K562 (cell line): ENCODE measurements at regions not wholly inside any gene's neighbourhood (a gene's known extent, or its start where the extent isn't known, plus 50 kb on each side); places are given as distances from the start of the nearest gene placed in this dataset.
A peak's percentile ranks its signal among the peaks of the same experiment; 100 is the strongest.

Experiments
- ATAC-seq: fragments of 200-7000 bp; cut with Tn5 transposase; 3 replicates; pipeline ENCODE4 v1.9.1; 2020; ENCODE audit warnings: moderate library complexity
- BruUV-seq: library from RNA; stranded (reverse); fragments of 400-500 nt; replicated peaks from 2 replicates; lab custom pipeline; 2021; lab: Mats Ljungman, UMichigan
- CTCF ChIA-PET: fragments of 300-600 bp; formaldehyde crosslinking; extraction: SDS; loops from one replicate; lab custom pipeline; 2021; ENCODE audit warnings: low intra/inter-chr PET ratio; lab: Yijun Ruan, JAX
- POLR2A ChIA-PET: fragments of 300-600, 350-650 bp; sonication (Branson Sonifier 250); formaldehyde crosslinking; extraction: SDS; loops from one replicate; lab custom pipeline; 2021; ENCODE audit warnings: antibody characterized with exemption, inconsistent platforms; lab: Yijun Ruan, JAX
- DNase-seq, 4 experiments: peaks; one replicate each; pipeline versions ENCODE4 v3.0.0 to v3.0.0-alpha.2; 2011 to 2018; ENCODE audit warnings: low spot score in 3 of 4, mixed read lengths in 3 of 4; ENCODE audit errors: extremely low read depth in 1 of 4
- FAIRE-seq: peaks from 2 replicates; lab custom pipeline; 2011; peaks lifted over from hg19 to GRCh38; lab: Jason Lieb, UNC
- H2AFZ ChIP-seq: 2 replicates; pipeline ENCODE4 v1.6.0; 2011; ENCODE audit warnings: low read depth, low read length, control low read depth, inconsistent platforms
- H3K27ac ChIP-seq: fragments of 200-600 bp; 3 replicates; pipeline ENCODE4 v1.8.0; 2011; ENCODE audit warnings: low read depth, mild to moderate bottlenecking, control low read depth, inconsistent platforms, low read length, moderate library complexity, mixed read lengths; ENCODE audit errors: extremely low read depth
- H3K27me3 ChIP-seq, 2 experiments: fragments of 300-600 bp in 1 of 2; 2 replicates in 1 of 2; 3 replicates in 1 of 2; pipeline versions ENCODE4 v1.6.0 to v1.8.0; 2011; ENCODE audit warnings: inconsistent platforms in 2 of 2, low read length in 2 of 2, mild to moderate bottlenecking in 1 of 2, mixed read lengths in 1 of 2, moderate library complexity in 1 of 2; ENCODE audit not compliant: control insufficient read depth in 2 of 2, insufficient read depth in 2 of 2
- H3K36me3 ChIP-seq: fragments of 300-600 bp; 3 replicates; pipeline ENCODE4 v1.8.0; 2011; ENCODE audit warnings: mild to moderate bottlenecking, low read length, inconsistent platforms; ENCODE audit not compliant: control insufficient read depth, insufficient read depth
- H3K4me1 ChIP-seq, 2 experiments: fragments of 200-600 bp in 1 of 2; replicated peaks in 1 of 2; 2 replicates in 1 of 2; 3 replicates in 1 of 2; pipeline versions ENCODE4 v1.5.1 to v1.8.0; 2011; ENCODE audit warnings: inconsistent platforms in 2 of 2, low read length in 2 of 2, mild to moderate bottlenecking in 1 of 2, mixed read lengths in 1 of 2, moderate library complexity in 1 of 2; ENCODE audit not compliant: control insufficient read depth in 2 of 2, insufficient read depth in 2 of 2
- H3K4me2 ChIP-seq: 2 replicates; pipeline ENCODE4 v1.6.1; 2011; ENCODE audit warnings: low read length, control low read depth, inconsistent platforms, mixed read lengths; ENCODE audit not compliant: insufficient read depth
- H3K4me3 ChIP-seq: fragments of 200-600 bp; sonication (generic), shearing (Covaris generic); 2 replicates; pipeline ENCODE4 v1.5.1; 2016; ENCODE audit warnings: control low read depth, inconsistent platforms
- H3K79me2 ChIP-seq: fragments of 200-600 bp; 3 replicates; pipeline ENCODE4 v1.8.0; 2011; ENCODE audit warnings: low read length, inconsistent platforms; ENCODE audit not compliant: control insufficient read depth, insufficient read depth
- H3K9ac ChIP-seq, 2 experiments: 2 replicates each; pipeline versions ENCODE4 v1.6.0 to v1.6.1; 2011; ENCODE audit warnings: low read depth in 2 of 2, low read length in 2 of 2, control low read depth in 1 of 2, inconsistent platforms in 1 of 2, mild to moderate bottlenecking in 1 of 2, mixed read lengths in 1 of 2; ENCODE audit not compliant: insufficient read depth in 1 of 2
- H3K9me1 ChIP-seq: one replicate; pipeline ENCODE4 v1.6.0; 2011; ENCODE audit warnings: inconsistent platforms, mild to moderate bottlenecking, low read length, moderate library complexity; ENCODE audit not compliant: control insufficient read depth, insufficient read depth
- H3K9me3 ChIP-seq: replicated peaks from 2 replicates; pipeline ENCODE4 v1.5.1; 2011; ENCODE audit warnings: low read depth, low read length, inconsistent platforms; ENCODE audit not compliant: control insufficient read depth, insufficient read depth
- H4K20me1 ChIP-seq: replicated peaks from 2 replicates; pipeline ENCODE4 v1.6.1; 2011; ENCODE audit warnings: low read length, inconsistent platforms, mixed read lengths; ENCODE audit not compliant: control insufficient read depth, insufficient read depth
- CTCF ChIP-seq, 3 experiments: IDR thresholded peaks in 2 of 3; conservative IDR thresholded peaks in 1 of 3; 2 replicates each; pipeline ENCODE4 v1.5.1; 2011 to 2012; ENCODE audit warnings: low read length in 3 of 3, mild to moderate bottlenecking in 3 of 3, control low read depth in 2 of 3, improper control_type of control experiment in 1 of 3, inconsistent platforms in 1 of 3, low read depth in 1 of 3, mixed read lengths in 1 of 3, moderate library complexity in 1 of 3; ENCODE audit not compliant: insufficient read depth in 2 of 3
- HMG20B ChIP-seq: fragments of 250-450 bp; sonication (Bioruptor Pico); IDR thresholded peaks from 2 replicates; pipeline ENCODE4 v1.5.0; 2021; ENCODE audit warnings: mild to moderate bottlenecking
- MNT ChIP-seq, 2 experiments: fragments of 450-650 bp; conservative IDR thresholded peaks; 2 replicates each; pipeline ENCODE4 v1.6.1; 2017; ENCODE audit warnings: mild to moderate bottlenecking in 2 of 2, moderate library complexity in 2 of 2
- MYBL2 ChIP-seq, 2 experiments: fragments of 450-650 bp in 1 of 2; sonication (generic) in 1 of 2; formaldehyde crosslinking in 1 of 2; IDR thresholded peaks; 2 replicates each; pipeline versions ENCODE4 v1.6.1 to v1.8.1; 2017 to 2022; ENCODE audit warnings: borderline replicate concordance in 1 of 2, inconsistent platforms in 1 of 2, low read depth in 1 of 2, mild to moderate bottlenecking in 1 of 2, missing genetic modification reagents in 1 of 2, moderate library complexity in 1 of 2
- NFXL1 ChIP-seq: fragments of 450-650 bp; formaldehyde crosslinking; IDR thresholded peaks from 2 replicates; pipeline ENCODE4 v1.4.0; 2021; ENCODE audit warnings: mild to moderate bottlenecking
- POLR2H ChIP-seq: IDR thresholded peaks from 2 replicates; pipeline ENCODE4 v1.6.1; 2016; ENCODE audit warnings: missing genetic modification characterization, low read depth, mild to moderate bottlenecking, control low read depth, missing compliant biosample characterization, moderate library complexity
- PRPF4 ChIP-seq: fragments of 200-400 bp; formaldehyde crosslinking; IDR thresholded peaks from one replicate; pipeline ENCODE4 v1.6.1; 2017; ENCODE audit warnings: low read length, low read depth, mild to moderate bottlenecking; ENCODE audit not compliant: insufficient read depth, poor library complexity, severe bottlenecking
- RAD21 ChIP-seq, 2 experiments: fragments of 250-450 bp in 1 of 2; fragments of 450-650 bp in 1 of 2; sonication (Bioruptor Pico) in 1 of 2; formaldehyde crosslinking in 1 of 2; IDR thresholded peaks in 1 of 2; conservative IDR thresholded peaks in 1 of 2; 2 replicates each; pipeline versions ENCODE4 v1.4.0 to v1.8.0; 2020 to 2022; ENCODE audit warnings: mild to moderate bottlenecking in 2 of 2, moderate library complexity in 1 of 2
- RBM34 ChIP-seq: fragments of 200-400 bp; formaldehyde crosslinking; IDR thresholded peaks from 2 replicates; pipeline ENCODE4 v1.6.1; 2018; ENCODE audit warnings: low read length, borderline replicate concordance; ENCODE audit not compliant: insufficient read depth
- RFX7 ChIP-seq: fragments of 250-450 bp; sonication (Bioruptor Pico); IDR thresholded peaks from 2 replicates; pipeline ENCODE4 v1.5.1; 2021; ENCODE audit warnings: mild to moderate bottlenecking
- XRCC4 ChIP-seq: IDR thresholded peaks from one replicate; pipeline ENCODE4 v1.6.1; 2011; ENCODE audit not compliant: insufficient read depth, insufficient read length; ENCODE audit errors: extremely low read depth
- ZNF121 ChIP-seq: sonication (generic); formaldehyde crosslinking; conservative IDR thresholded peaks from 2 replicates; pipeline ENCODE4 v1.8.0; 2022; ENCODE audit warnings: missing genetic modification reagents
- WGBS: fragments of 100-300 bp; shearing (Covaris generic); methylation state at CpG from one replicate; pipeline ENCODE4 v1.1.6; 2016; ENCODE audit warnings: low coverage, mixed read lengths; ENCODE audit not compliant: insufficient coverage; ENCODE audit errors: missing lambda C conversion rate; 5-methylcytosine and 5-hydroxymethylcytosine counted together
- in situ Hi-C: fragments of 300-500 bp; cut with MboI; formaldehyde crosslinking; loops from 4 replicates; pipeline ENCODE4 v1.15.0; 2018; ENCODE audit warnings: inconsistent platforms, mixed read lengths
- intact Hi-C: fragments of 100-400 bp; cut with micrococcal nuclease; formaldehyde crosslinking; loops from 2 replicates; pipeline ENCODE4 v1.14.2; 2022

GRCh38 chrX:106415276-106415895, 196.4 kb upstream of the RADX start:
- no peak for ATAC-seq
- TF ChIP-seq PRPF4 (no peak), XRCC4 (no peak), ZNF121 (CRISPR knock-in tag) (no peak), MNT (conservative IDR thresholded peaks at IDR 0.05) (no peak), RAD21 (CRISPR knock-in tag; conservative IDR thresholded peaks at IDR 0.05 in 1 of 2, IDR thresholded peaks at IDR 0.05 in 1 of 2) (0 out of 4 replicates have a peak, but pooled peaks of 1 of the 2 experiments have one; percentile 12), MYBL2 (IDR thresholded peaks at IDR 0.05; ENCODE audit: low read depth) (no peak), MYBL2 (CRISPR knock-in tag; IDR thresholded peaks at IDR 0.05; ENCODE audit: borderline replicate concordance) (no peak), NFXL1 (no peak), HMG20B (CRISPR knock-in tag) (no peak), RFX7 (CRISPR knock-in tag) (no peak), RBM34 (no peak), POLR2H (tag) (no peak), CTCF (IDR thresholded peaks at IDR 0.05 in 2 of 3, conservative IDR thresholded peaks at IDR 0.05 in 1 of 3; ENCODE audit: insufficient read depth in 2 of 3, low read depth in 1 of 3, low read length in 3 of 3) (peak; percentile 28 to 46 (median 34); a peak in 4 of 6 replicates)
- WGBS = 0% methylated on average over 2 of the region's 2 CpGs

More at GRCh38 chrX:106415276-106415895, 196.4 kb upstream of the RADX start:
- ChIA-PET POLR2A (no interaction called here), CTCF (no interaction called here)
- no peak overlapping the region for H3K27ac ChIP-seq
- no peaks in the 10 kb centered on the region for H4K20me1 ChIP-seq
- no peaks in the 10 kb centered on the region for H3K27me3 ChIP-seq
- H3K9me1 ChIP-seq = no peaks in the 10 kb centered on the region
- DNase-seq (peak; percentile 6 to 19 (median 16)), FAIRE-seq (no peak)
- BruUV-seq = no TSS peak
- H3K9me3 ChIP-seq = no peaks in the 10 kb centered on the region
- H3K79me2 ChIP-seq = no peaks in the 10 kb centered on the region
- no peak overlapping the region for H3K4me3 ChIP-seq
- in situ Hi-C loops (no loop called here), intact Hi-C loops (no loop called here)
- no peaks in the 10 kb centered on the region for H3K4me1 ChIP-seq
- H3K9ac ChIP-seq = no peak overlapping the region
- H3K4me2 ChIP-seq = no peak overlapping the region
- no peak overlapping the region for H2AFZ ChIP-seq
- H3K36me3 ChIP-seq = no peaks in the 10 kb centered on the region
